Fibroblast of the aortic adventitia (primary cell): ENCODE measurements at regions not wholly inside any gene's neighbourhood (a gene's known extent, or its start where the extent isn't known, plus 50 kb on each side); places are given as distances from the start of the nearest gene placed in this dataset.

Source experiments
- DNase-seq: peaks from one replicate; pipeline ENCODE4 v3.0.0-alpha.2; 2010; ENCODE audit warnings: low read depth
- H3K4me3 ChIP-seq: 2 replicates; pipeline ENCODE4 v1.5.1; 2011; ENCODE audit warnings: low read depth, mild to moderate bottlenecking, control low read depth, low read length, moderate library complexity
- TF ChIP-seq, protein P1 (sequence below): IDR thresholded peaks from 2 replicates; pipeline ENCODE4 v1.5.1; 2011; ENCODE audit warnings: mild to moderate bottlenecking, low read length, control low read depth, inconsistent platforms; ENCODE audit not compliant: insufficient read depth

DNA sequence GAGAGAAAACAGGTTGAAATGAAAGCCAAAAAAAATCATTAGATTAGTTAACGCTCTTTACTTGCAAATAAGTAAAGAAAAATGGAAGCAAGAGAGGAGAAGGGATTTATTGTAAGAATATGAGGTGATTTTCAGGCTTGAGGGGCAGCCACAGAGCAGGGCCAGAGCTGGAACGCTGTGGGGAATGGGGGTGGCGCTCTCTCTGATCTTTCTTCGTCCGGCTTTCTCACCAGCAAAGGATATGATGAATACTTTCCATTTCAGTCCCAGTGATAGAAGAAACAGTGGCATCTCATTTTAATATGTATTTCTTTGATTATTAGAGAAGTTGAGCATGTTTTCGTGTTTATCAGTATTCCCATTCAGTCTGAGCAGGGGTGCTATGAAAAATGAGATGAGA, 112.2 kb downstream of the SKIDA1 start:
- no peak overlapping the region for H3K4me3 ChIP-seq
- TF ChIP-seq, protein P1, sequence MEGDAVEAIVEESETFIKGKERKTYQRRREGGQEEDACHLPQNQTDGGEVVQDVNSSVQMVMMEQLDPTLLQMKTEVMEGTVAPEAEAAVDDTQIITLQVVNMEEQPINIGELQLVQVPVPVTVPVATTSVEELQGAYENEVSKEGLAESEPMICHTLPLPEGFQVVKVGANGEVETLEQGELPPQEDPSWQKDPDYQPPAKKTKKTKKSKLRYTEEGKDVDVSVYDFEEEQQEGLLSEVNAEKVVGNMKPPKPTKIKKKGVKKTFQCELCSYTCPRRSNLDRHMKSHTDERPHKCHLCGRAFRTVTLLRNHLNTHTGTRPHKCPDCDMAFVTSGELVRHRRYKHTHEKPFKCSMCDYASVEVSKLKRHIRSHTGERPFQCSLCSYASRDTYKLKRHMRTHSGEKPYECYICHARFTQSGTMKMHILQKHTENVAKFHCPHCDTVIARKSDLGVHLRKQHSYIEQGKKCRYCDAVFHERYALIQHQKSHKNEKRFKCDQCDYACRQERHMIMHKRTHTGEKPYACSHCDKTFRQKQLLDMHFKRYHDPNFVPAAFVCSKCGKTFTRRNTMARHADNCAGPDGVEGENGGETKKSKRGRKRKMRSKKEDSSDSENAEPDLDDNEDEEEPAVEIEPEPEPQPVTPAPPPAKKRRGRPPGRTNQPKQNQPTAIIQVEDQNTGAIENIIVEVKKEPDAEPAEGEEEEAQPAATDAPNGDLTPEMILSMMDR, result no peak
- DNase-seq, result no peak

DNA sequence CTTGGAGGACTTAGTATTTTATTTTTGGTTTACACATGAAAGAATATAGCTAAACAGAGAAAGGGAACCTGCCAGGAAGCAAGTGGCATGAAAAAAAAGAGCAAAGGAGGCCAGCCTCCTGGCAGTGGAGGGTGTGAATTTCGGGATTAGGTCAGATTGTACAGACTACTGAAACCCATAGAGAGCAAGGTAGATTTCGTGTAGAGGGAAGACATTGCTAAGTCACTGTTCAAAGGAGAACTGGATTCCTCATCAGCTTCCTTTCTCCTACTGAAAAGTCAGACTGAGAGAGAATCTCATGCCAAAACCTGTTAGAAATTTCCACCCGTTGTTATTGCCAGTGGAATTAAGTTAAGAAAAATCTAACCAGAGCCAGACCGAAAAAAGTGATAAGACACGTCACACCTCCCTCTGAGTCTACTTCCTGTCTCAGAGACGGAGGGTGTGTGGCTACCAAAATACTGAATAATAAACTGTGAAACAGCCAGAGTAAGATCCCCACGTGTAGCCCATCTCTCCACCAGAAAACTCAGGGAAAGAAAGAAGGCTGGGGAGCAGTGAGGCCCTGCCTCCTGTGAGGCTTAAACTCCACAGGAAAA, 118.8 kb downstream of the SKIDA1 start:
- TF ChIP-seq, protein P1, result no peak
- no peak overlapping the region for H3K4me3 ChIP-seq
- peak; percentile 84 for DNase-seq

DNA sequence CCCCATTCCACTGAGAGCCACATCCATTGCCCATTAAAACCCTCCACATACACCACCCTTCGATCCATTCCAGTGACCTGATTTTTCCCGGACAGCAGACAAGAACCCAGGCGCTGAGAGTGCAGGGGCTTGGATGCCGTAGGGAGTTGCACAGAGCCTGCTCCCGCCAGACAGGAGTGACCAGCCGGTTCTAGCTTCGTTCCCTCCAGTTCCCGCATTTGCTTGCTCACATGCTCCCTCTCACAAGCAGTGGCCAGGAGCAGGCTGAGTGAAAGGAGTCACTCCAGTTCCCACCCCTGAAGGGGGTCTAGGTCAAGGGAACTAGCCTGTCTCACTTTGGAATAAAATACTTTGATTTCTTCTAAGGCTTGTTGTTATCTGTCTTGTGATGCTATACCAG, 119.5 kb downstream of the SKIDA1 start:
- DNase-seq, result no peak
- no peak overlapping the region for H3K4me3 ChIP-seq
- TF ChIP-seq, protein P1, result no peak

DNA sequence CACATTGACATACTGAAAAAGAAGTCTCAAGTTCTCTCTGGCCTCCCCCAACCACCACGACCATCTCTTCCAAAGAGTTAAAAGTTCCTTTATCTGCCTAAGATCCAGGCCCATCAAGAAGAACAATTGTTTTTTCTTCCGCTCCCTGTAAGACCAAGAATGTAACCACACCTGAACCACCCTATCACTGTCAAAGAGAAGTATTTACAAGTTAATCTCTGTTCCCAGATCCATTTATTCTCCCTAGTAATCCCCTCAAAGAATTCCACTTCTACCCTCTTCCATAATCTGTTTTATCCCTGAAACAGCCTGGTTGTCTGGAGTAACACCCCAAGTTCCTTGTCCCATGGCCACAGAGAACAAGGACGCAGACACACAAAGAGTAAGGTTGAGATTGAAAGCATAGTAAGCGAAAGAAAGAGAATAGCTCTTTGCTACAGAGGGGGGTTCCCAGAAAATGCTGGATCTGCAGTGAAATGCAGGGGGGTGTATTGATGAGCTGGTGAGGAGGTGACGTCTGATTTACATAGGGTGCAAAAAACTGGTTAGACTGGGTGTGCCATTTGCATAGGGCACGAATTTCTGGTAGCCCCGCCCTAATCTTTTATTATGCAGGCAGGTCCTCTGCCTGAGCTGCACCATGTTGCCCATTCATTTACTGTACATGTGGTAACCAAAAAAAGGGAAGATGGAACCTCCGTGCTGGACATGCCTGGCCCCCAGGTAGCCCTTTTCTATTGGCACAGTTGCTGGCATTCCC, 122.0 kb downstream of the SKIDA1 start:
- TF ChIP-seq, protein P1, result no peak
- H3K4me3 ChIP-seq, result no peak overlapping the region
- no peak for DNase-seq

DNA sequence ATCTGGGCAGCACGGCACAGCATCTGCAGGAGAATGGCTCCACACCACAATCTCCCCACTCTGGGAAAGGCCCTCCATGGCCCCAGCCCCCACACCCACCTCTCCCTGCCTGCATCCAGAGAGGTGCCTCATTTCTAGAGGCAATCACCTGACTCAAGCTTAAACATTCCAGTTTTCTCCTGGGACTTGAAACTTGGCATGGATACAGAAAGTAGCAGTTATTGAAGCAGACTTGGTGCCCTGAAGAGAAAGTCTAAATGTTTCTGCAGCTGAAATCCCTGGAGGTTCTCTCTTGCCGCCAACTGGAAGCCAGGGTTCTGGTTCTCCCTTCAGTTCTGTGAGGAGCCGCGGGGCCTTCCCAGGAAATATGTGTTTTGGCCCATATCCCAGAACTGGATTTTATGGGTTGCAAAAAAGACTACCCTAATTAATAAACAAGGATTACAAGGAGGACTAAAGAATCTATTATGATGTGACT, 122.8 kb downstream of the SKIDA1 start:
- DNase-seq, result peak; percentile 70
- TF ChIP-seq, protein P1, result no peak
- no peak overlapping the region for H3K4me3 ChIP-seq

DNA sequence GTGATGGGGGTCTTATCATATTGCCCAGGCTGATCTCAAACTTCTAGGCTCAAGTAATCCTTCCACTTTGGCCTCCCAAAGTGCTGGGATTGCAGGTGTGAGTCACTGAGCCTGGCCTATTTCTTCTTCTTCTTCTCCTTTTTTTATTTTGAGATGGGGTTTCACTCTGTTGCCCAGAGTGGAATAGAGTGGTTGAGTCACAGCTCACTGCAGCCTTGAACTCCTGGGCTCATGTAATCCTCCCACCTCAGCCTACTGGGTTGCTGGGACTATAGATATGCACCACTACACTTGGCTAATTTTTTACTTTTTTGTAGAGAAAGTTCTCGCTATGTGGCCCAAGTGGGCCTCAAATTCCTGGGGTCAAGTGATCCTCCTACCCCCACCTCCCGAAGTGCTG, 124.3 kb downstream of the SKIDA1 start:
- TF ChIP-seq, protein P1, result no peak
- peak; percentile 12 for DNase-seq
- no peak overlapping the region for H3K4me3 ChIP-seq
